Astrocyte (in vitro differentiated cells and primary cell): ENCODE measurements at regions not wholly inside any gene's neighbourhood (a gene's known extent, or its start where the extent isn't known, plus 50 kb on each side); places are given as distances from the start of the nearest gene placed in this dataset.

ENCODE experiments used
- DNase-seq: peaks from one replicate; pipeline ENCODE4 v3.0.0-alpha.2; 2010; ENCODE audit warnings: low read depth
- FAIRE-seq: peaks from 2 replicates; lab custom pipeline; 2011; peaks lifted over from hg19 to GRCh38; lab: Jason Lieb, UNC
- H2AFZ ChIP-seq: 2 replicates; pipeline ENCODE4 v1.6.0; 2012; ENCODE audit warnings: low read depth, low read length, inconsistent platforms
- H3K27ac ChIP-seq: 2 replicates; pipeline ENCODE4 v1.5.1; 2011; ENCODE audit warnings: low read depth, low read length, inconsistent platforms
- H3K27me3 ChIP-seq: 2 replicates; pipeline ENCODE4 v1.6.0; 2011; ENCODE audit warnings: low read length, inconsistent platforms; ENCODE audit not compliant: insufficient read depth
- H3K36me3 ChIP-seq: 2 replicates; pipeline ENCODE4 v1.5.1; 2011; ENCODE audit warnings: low read length, inconsistent platforms; ENCODE audit not compliant: insufficient read depth
- H3K4me1 ChIP-seq: 2 replicates; pipeline ENCODE4 v1.5.1; 2011; ENCODE audit warnings: low read length, inconsistent platforms; ENCODE audit not compliant: insufficient read depth
- H3K4me2 ChIP-seq: 2 replicates; pipeline ENCODE4 v1.6.0; 2012; ENCODE audit warnings: low read length, inconsistent platforms
- H3K4me3 ChIP-seq: 2 replicates; pipeline ENCODE4 v1.5.1; 2011; ENCODE audit warnings: low read depth, mild to moderate bottlenecking, low read length, inconsistent platforms; ENCODE audit not compliant: insufficient read depth
- H3K79me2 ChIP-seq: 2 replicates; pipeline ENCODE4 v1.6.0; 2012; ENCODE audit warnings: mild to moderate bottlenecking, low read length, inconsistent platforms; ENCODE audit not compliant: insufficient read depth
- H3K9ac ChIP-seq: 2 replicates; pipeline ENCODE4 v1.6.0; 2012; ENCODE audit warnings: mild to moderate bottlenecking, low read length, inconsistent platforms
- H3K9me3 ChIP-seq: 2 replicates; pipeline ENCODE4 v1.5.1; 2012; ENCODE audit warnings: low read depth, mild to moderate bottlenecking, low read length, inconsistent platforms; ENCODE audit not compliant: insufficient read depth
- H4K20me1 ChIP-seq: 2 replicates; pipeline ENCODE4 v1.6.0; 2012; ENCODE audit warnings: low read length, inconsistent platforms; ENCODE audit not compliant: insufficient read depth
- H3K27ac Mint-ChIP-seq: one replicate; pipeline ENCODE4 v1.8.0; 2021; ENCODE audit warnings: mild to moderate bottlenecking, mixed read lengths; ENCODE audit not compliant: unreplicated experiment
- H3K27me3 Mint-ChIP-seq: one replicate; pipeline ENCODE4 v1.8.0; 2021; ENCODE audit warnings: low read depth, mixed read lengths; ENCODE audit not compliant: unreplicated experiment
- H3K36me3 Mint-ChIP-seq: one replicate; pipeline ENCODE4 v1.8.0; 2021; ENCODE audit warnings: low read depth, mixed read lengths; ENCODE audit not compliant: unreplicated experiment
- H3K4me1 Mint-ChIP-seq: one replicate; pipeline ENCODE4 v1.8.0; 2021; ENCODE audit warnings: low read depth, mixed read lengths; ENCODE audit not compliant: unreplicated experiment
- H3K4me3 Mint-ChIP-seq: one replicate; pipeline ENCODE4 v1.8.0; 2021; ENCODE audit warnings: mild to moderate bottlenecking, moderate library complexity, mixed read lengths; ENCODE audit not compliant: unreplicated experiment
- H3K9me3 Mint-ChIP-seq: one replicate; pipeline ENCODE4 v1.8.0; 2021; ENCODE audit warnings: mild to moderate bottlenecking, mixed read lengths; ENCODE audit not compliant: unreplicated experiment
- CTCF ChIP-seq: IDR thresholded peaks from 2 replicates; pipeline ENCODE4 v1.5.1; 2011; ENCODE audit warnings: low read depth, mild to moderate bottlenecking, inconsistent platforms, low read length, moderate library complexity; ENCODE audit not compliant: insufficient read depth
- EZH2 ChIP-seq: IDR thresholded peaks from 2 replicates; pipeline ENCODE4 v1.6.1; 2012; ENCODE audit warnings: mild to moderate bottlenecking, low read length, inconsistent platforms; ENCODE audit not compliant: insufficient read depth

DNA sequence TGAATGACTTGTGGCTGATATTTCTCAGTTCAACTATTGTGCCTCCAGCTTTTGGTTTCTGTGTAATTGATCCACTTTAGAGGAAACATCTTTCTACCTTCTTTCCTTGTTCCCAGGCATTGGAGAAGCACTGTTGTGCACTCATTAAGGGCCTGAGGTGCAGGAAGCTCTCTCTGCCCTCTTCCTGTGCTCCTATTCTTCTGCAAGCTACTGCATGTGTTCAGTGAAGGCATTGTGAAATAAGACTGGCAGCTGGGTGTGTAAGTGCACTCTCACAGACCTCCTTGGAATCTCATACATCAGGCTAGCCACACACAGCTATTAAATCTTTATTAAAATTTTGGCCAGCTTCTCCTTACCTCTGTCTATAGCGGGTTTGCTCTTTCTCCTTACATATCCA, 177.8 kb downstream of the OGFRL1 start:
- Mint-ChIP-seq H3K4me1 (peaks cover 30% of the 10 kb centered on the region), H3K27ac (peak overlapping the region; percentile 71), H3K27me3 (no peaks in the 10 kb centered on the region), H3K4me3 (no peak overlapping the region), H3K36me3 (peaks cover 3% of the 10 kb centered on the region), H3K9me3 (peaks cover 16% of the 10 kb centered on the region)
- H3K4me2 ChIP-seq: no peak overlapping the region
- H3K79me2 ChIP-seq: no peaks in the 10 kb centered on the region
- H3K9ac ChIP-seq: no peak overlapping the region
- TF ChIP-seq EZH2: no peak
- TF ChIP-seq CTCF: no peak
- no peak overlapping the region for H2AFZ ChIP-seq
- H3K27me3 ChIP-seq: no peaks in the 10 kb centered on the region
- DNase-seq (no peak), FAIRE-seq (no peak)
- H3K36me3 ChIP-seq: no peaks in the 10 kb centered on the region
- H4K20me1 ChIP-seq: no peaks in the 10 kb centered on the region
- H3K9me3 ChIP-seq: peaks cover 10% of the 10 kb centered on the region
- no peak overlapping the region for H3K4me3 ChIP-seq
- peaks cover 15% of the 10 kb centered on the region for H3K4me1 ChIP-seq
- no peak overlapping the region for H3K27ac ChIP-seq

DNA sequence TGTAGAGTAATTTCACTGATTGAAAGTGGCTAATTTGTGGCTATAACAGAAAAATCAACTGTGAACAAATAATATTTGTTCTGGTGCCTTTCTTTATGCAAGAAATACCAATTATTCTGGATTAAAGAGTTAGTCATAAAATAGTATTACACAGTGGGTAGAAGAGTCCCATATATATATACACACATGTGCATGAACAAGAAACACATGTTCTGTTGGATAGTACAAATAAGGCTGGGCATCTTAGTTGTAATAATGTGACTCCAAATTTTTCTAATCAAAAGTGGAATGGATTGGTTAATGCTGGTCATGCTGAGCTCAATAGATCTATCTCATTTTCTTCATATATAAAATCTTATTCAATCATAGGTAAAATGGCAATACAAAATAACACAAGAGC, 179.4 kb downstream of the OGFRL1 start:
- Mint-ChIP-seq H3K36me3 (peaks cover 3% of the 10 kb centered on the region), H3K27ac (peak overlapping the region; percentile 97), H3K4me3 (no peak overlapping the region), H3K4me1 (peaks cover 28% of the 10 kb centered on the region), H3K27me3 (no peaks in the 10 kb centered on the region), H3K9me3 (peaks cover 19% of the 10 kb centered on the region)
- Histone ChIP-seq H4K20me1 (no peaks in the 10 kb centered on the region), H3K4me3 (no peak overlapping the region), H2AFZ (no peak overlapping the region), H3K9me3 (peaks cover 10% of the 10 kb centered on the region), H3K9ac (no peak overlapping the region), H3K27me3 (no peaks in the 10 kb centered on the region), H3K4me2 (peak overlapping the region; percentile 86), H3K4me1 (peaks cover 15% of the 10 kb centered on the region), H3K27ac (peak overlapping the region; percentile 90), H3K36me3 (no peaks in the 10 kb centered on the region), H3K79me2 (no peaks in the 10 kb centered on the region)
- no peak for TF ChIP-seq CTCF
- TF ChIP-seq EZH2: no peak
- no peak for FAIRE-seq
- no peak for DNase-seq

DNA sequence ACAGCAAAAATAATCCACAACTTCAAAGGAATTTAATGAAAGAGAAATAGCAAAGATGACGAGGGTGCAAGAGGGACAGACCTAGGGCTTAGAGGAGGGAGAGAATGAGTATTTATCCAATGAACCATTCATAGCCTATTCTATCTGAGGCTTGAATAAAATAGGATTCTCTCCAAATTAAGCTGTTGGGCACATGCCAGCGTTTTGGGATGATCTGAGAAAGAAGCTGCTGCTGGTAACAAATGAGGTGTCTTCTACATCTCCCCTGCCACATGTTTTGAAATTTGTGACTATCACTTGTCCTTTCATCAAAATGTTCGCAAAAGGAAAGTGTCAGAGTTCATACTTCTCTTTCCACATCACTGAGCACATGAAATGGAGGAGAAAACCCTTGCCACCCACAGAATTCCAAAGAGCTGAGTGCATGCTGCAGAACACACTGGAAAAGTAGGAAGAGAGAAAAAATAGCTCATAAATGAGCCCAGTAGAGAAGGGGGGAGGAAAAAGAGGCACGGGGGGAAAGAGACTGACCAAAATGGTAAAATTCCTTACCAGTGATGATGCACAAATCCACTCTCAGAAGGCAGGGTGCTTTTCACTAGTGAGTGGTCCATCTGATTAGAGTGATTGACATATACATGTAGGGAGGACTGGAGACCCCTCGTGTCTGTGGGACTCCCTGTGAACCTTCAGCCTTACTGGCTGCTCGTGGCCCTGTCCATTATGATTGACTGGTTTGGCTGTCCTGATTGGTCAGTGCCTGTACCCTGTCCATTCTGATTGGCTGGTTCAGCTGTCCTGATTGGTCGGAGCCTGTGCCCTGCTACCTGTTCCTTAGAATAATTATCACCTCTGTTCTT, 180.5 kb downstream of the OGFRL1 start:
- peak overlapping the region; percentile 86 for H3K4me2 ChIP-seq
- peak overlapping the region; percentile 90 for H3K27ac ChIP-seq
- peak overlapping the region; percentile 51 for H3K4me3 ChIP-seq
- no peaks in the 10 kb centered on the region for H3K36me3 ChIP-seq
- no peaks in the 10 kb centered on the region for H4K20me1 ChIP-seq
- Mint-ChIP-seq H3K27me3 (no peaks in the 10 kb centered on the region), H3K4me3 (peak overlapping the region; percentile 72), H3K4me1 (peaks cover 35% of the 10 kb centered on the region), H3K36me3 (peaks cover 3% of the 10 kb centered on the region), H3K27ac (peak overlapping the region; percentile 97), H3K9me3 (peaks cover 20% of the 10 kb centered on the region)
- H3K9ac ChIP-seq: peak overlapping the region; percentile 74
- H3K79me2 ChIP-seq: no peaks in the 10 kb centered on the region
- no peaks in the 10 kb centered on the region for H3K27me3 ChIP-seq
- peak; percentile 98 for DNase-seq
- peaks cover 8% of the 10 kb centered on the region for H3K9me3 ChIP-seq
- H2AFZ ChIP-seq: peak overlapping the region; percentile 52
- H3K4me1 ChIP-seq: peaks cover 22% of the 10 kb centered on the region
- TF ChIP-seq CTCF (no peak), EZH2 (no peak)
- FAIRE-seq: peak; percentile 98
